Right lobe of liver (tissue), 4 donors: ENCODE measurements at regions not wholly inside any gene's neighbourhood (a gene's known extent, or its start where the extent isn't known, plus 50 kb on each side); places are given as distances from the start of the nearest gene placed in this dataset.

Experiments
- POLR2A ChIP-seq: fragments of 450-650 bp; IDR thresholded peaks from one replicate; pipeline ENCODE4 v1.6.1; 2017; ENCODE audit warnings: antibody characterized with exemption, mild to moderate bottlenecking
- TF ChIP-seq, protein P1 (sequence below), 4 donors: fragments of 200-600 bp in 3 of 4; fragments of 450-650 bp in 1 of 4; IDR thresholded peaks; one replicate each; pipeline versions ENCODE4 v1.5.1 to v1.8.0; 2016 to 2022; ENCODE audit warnings: antibody characterized with exemption in 4 of 4, mild to moderate bottlenecking in 2 of 4
- donor health status: DM: no; HTN: no; CAD: no.
- donor health status: DM: no; HTN: no; CAD: no.
- donor health status: DM: no; HTN: yes; CAD: no.

- TF ChIP-seq, protein P1, sequence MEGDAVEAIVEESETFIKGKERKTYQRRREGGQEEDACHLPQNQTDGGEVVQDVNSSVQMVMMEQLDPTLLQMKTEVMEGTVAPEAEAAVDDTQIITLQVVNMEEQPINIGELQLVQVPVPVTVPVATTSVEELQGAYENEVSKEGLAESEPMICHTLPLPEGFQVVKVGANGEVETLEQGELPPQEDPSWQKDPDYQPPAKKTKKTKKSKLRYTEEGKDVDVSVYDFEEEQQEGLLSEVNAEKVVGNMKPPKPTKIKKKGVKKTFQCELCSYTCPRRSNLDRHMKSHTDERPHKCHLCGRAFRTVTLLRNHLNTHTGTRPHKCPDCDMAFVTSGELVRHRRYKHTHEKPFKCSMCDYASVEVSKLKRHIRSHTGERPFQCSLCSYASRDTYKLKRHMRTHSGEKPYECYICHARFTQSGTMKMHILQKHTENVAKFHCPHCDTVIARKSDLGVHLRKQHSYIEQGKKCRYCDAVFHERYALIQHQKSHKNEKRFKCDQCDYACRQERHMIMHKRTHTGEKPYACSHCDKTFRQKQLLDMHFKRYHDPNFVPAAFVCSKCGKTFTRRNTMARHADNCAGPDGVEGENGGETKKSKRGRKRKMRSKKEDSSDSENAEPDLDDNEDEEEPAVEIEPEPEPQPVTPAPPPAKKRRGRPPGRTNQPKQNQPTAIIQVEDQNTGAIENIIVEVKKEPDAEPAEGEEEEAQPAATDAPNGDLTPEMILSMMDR (IDR thresholded peaks at IDR 0.05) = no peak
- TF ChIP-seq POLR2A = no peak
Observed at GRCh38 chr12:77630344-77630743, 200.3 kb upstream of the NAV3 start.
